Upper lobe of left lung (tissue), 6 donors: ENCODE measurements at regions not wholly inside any gene's neighbourhood (a gene's known extent, or its start where the extent isn't known, plus 50 kb on each side); places are given as distances from the start of the nearest gene placed in this dataset.

Experiments
- ATAC-seq, 2 donors: fragments of 200-7000 bp; cut with Tn5 transposase; one replicate each; pipeline ENCODE4 v1.9.1; 2022; ENCODE audit warnings: mild to moderate bottlenecking in 2 of 2, moderate library complexity in 2 of 2; ENCODE audit not compliant: low FRiP score in 2 of 2
- DNase-seq, 2 donors: peaks; one replicate each; pipeline ENCODE4 v3.0.0-alpha.2; 2019 to 2020
- H3K27ac ChIP-seq, 4 donors: fragments of 200-600 bp; sonication (generic); one replicate each; pipeline ENCODE4 v1.5.1; 2016 to 2019
- H3K27me3 ChIP-seq, 4 donors: fragments of 200-600 bp; sonication (generic); one replicate each; pipeline ENCODE4 v1.5.1; 2017 to 2019
- H3K36me3 ChIP-seq, 4 donors: fragments of 200-600 bp; sonication (generic); one replicate each; pipeline ENCODE4 v1.5.1; 2016 to 2019
- H3K4me1 ChIP-seq, 4 donors: fragments of 200-600 bp; sonication (generic); one replicate each; pipeline ENCODE4 v1.5.1; 2018 to 2019
- H3K4me3 ChIP-seq, 4 donors: fragments of 200-600 bp; sonication (generic); one replicate each; pipeline ENCODE4 v1.5.1; 2017 to 2019; ENCODE audit warnings: mild to moderate bottlenecking in 2 of 4, moderate library complexity in 1 of 4
- H3K9me3 ChIP-seq, 4 donors: fragments of 200-600 bp; sonication (generic); one replicate each; pipeline ENCODE4 v1.5.1; 2018 to 2019
- CTCF ChIP-seq, 6 experiments: fragments of 450-650 bp in 4 of 6; fragments of 200-600 bp in 2 of 6; sonication (generic) in 2 of 6; IDR thresholded peaks; one replicate each; pipeline ENCODE4 v1.5.1; 2016 to 2019; ENCODE audit warnings: antibody characterized with exemption in 6 of 6
- EP300 ChIP-seq, 4 donors: sonication (generic); formaldehyde crosslinking; IDR thresholded peaks; one replicate each; pipeline ENCODE4 v1.5.1; 2017; ENCODE audit warnings: antibody characterized with exemption in 4 of 4, control low read depth in 2 of 4
- POLR2A ChIP-seq, 4 donors: fragments of 450-650 bp; IDR thresholded peaks; one replicate each; pipeline ENCODE4 v1.5.1; 2016 to 2017; ENCODE audit warnings: antibody characterized with exemption in 4 of 4, mild to moderate bottlenecking in 2 of 4
- POLR2AphosphoS5 ChIP-seq, 2 donors: sonication (generic); formaldehyde crosslinking; IDR thresholded peaks; one replicate each; pipeline ENCODE4 v1.5.1; 2017; ENCODE audit warnings: antibody characterized with exemption in 2 of 2
- WGBS, 2 donors: methylation state at CpG; one replicate each; pipeline ENCODE4 v1.1.5; 2017 to 2018; 5-methylcytosine and 5-hydroxymethylcytosine counted together
- donor health status: DM: no; HTN: no; CAD: no; lungs with moderate emphysema.
- donor health status: DM: no; HTN: yes; CAD: no; lungs with severe emphysema.

- Histone ChIP-seq H3K36me3 (no peaks in the 10 kb centered on the region), H3K27ac (no peak overlapping the region), H3K9me3 (peaks cover 0 to 4% (median 0%) of the 10 kb centered on the region in 4 donors), H3K27me3 (no peaks in the 10 kb centered on the region), H3K4me3 (no peak overlapping the region), H3K4me1 (no peaks in the 10 kb centered on the region)
- WGBS, 2 donors = 50 to 57% methylated on average over 1 of the region's 1 CpG
- ATAC-seq (peak in 1 of 2 donors; percentile 43), DNase-seq (no peak)
- TF ChIP-seq POLR2A (IDR thresholded peaks at IDR 0.05) (no peak), CTCF (IDR thresholded peaks at IDR 0.05) (no peak)
Measured at GRCh38 chr16:75928295-75928694, 202.0 kb upstream of the CPHXL start.

GRCh38 chr16:75929046-75929445, 202.8 kb upstream of the CPHXL start:
- no peak for ATAC-seq
- Histone ChIP-seq H3K9me3 (peaks cover 0 to 4% (median 0%) of the 10 kb centered on the region in 4 donors), H3K4me3 (no peak overlapping the region)

GRCh38 chr16:75931043-75931442, 204.8 kb upstream of the CPHXL start:
- ATAC-seq = no peak
- WGBS, 2 donors = 71 to 76% methylated on average over 1 of the region's 1 CpG
- TF ChIP-seq CTCF (IDR thresholded peaks at IDR 0.05) = no peak
- TF ChIP-seq POLR2AphosphoS5 (IDR thresholded peaks at IDR 0.05) = no peak
- no peak for TF ChIP-seq EP300 (IDR thresholded peaks at IDR 0.05)
- no peak for TF ChIP-seq POLR2A (IDR thresholded peaks at IDR 0.05)
- Histone ChIP-seq H3K27me3 (no peaks in the 10 kb centered on the region), H3K9me3 (peaks cover 0 to 4% (median 0%) of the 10 kb centered on the region in 4 donors), H3K36me3 (no peaks in the 10 kb centered on the region), H3K27ac (no peak overlapping the region), H3K4me3 (no peak overlapping the region), H3K4me1 (no peaks in the 10 kb centered on the region)
- no peak for DNase-seq

More at GRCh38 chr16:75929046-75929445, 202.8 kb upstream of the CPHXL start:
- Histone ChIP-seq H3K4me1 (no peaks in the 10 kb centered on the region), H3K27ac (no peak overlapping the region), H3K36me3 (no peaks in the 10 kb centered on the region), H3K27me3 (no peaks in the 10 kb centered on the region)
- WGBS, 2 donors = 81 to 84% methylated on average over 1 of the region's 1 CpG
- DNase-seq = no peak
- TF ChIP-seq POLR2AphosphoS5 (IDR thresholded peaks at IDR 0.05) = no peak
- no peak for TF ChIP-seq EP300 (IDR thresholded peaks at IDR 0.05)
- no peak for TF ChIP-seq CTCF (IDR thresholded peaks at IDR 0.05)
- TF ChIP-seq POLR2A (IDR thresholded peaks at IDR 0.05) = no peak

GRCh38 chr16:75931970-75932369, 205.7 kb upstream of the CPHXL start:
- 87 to 92% methylated on average over 1 of the region's 1 CpG for WGBS, 2 donors
- DNase-seq (no peak), ATAC-seq (no peak)
- Histone ChIP-seq H3K27me3 (no peaks in the 10 kb centered on the region), H3K4me1 (no peaks in the 10 kb centered on the region), H3K27ac (no peak overlapping the region), H3K36me3 (no peaks in the 10 kb centered on the region), H3K9me3 (peaks cover 0 to 4% (median 0%) of the 10 kb centered on the region in 4 donors), H3K4me3 (no peak overlapping the region)
- no peak for TF ChIP-seq EP300 (IDR thresholded peaks at IDR 0.05)
- no peak for TF ChIP-seq POLR2AphosphoS5 (IDR thresholded peaks at IDR 0.05)
- no peak for TF ChIP-seq POLR2A (IDR thresholded peaks at IDR 0.05)
- TF ChIP-seq CTCF (IDR thresholded peaks at IDR 0.05) = no peak

- TF ChIP-seq CTCF (IDR thresholded peaks at IDR 0.05) = no peak
- no peak for TF ChIP-seq EP300 (IDR thresholded peaks at IDR 0.05)
- TF ChIP-seq POLR2A (IDR thresholded peaks at IDR 0.05) = no peak
- no peak for TF ChIP-seq POLR2AphosphoS5 (IDR thresholded peaks at IDR 0.05)
- Histone ChIP-seq H3K9me3 (peaks cover 0 to 3% (median 0%) of the 10 kb centered on the region in 4 donors), H3K27ac (no peak overlapping the region), H3K4me1 (no peaks in the 10 kb centered on the region), H3K27me3 (no peaks in the 10 kb centered on the region), H3K36me3 (no peaks in the 10 kb centered on the region), H3K4me3 (no peak overlapping the region)
- ATAC-seq = no peak
- peak in 1 of 2 donors; percentile 25 for DNase-seq
- WGBS, 2 donors = 63 to 76% methylated on average over 7 to 8 of the region's 8 CpGs
Measured at GRCh38 chr16:75938818-75939217, 212.5 kb upstream of the CPHXL start.
